ENCODE measurements at regions not wholly inside any gene's neighbourhood (a gene's known extent, or its start where the extent isn't known, plus 50 kb on each side); places are given as distances from the start of the nearest gene placed in this dataset.

GRCh38 chrY:14895821-14896220, 371.5 kb downstream of the NLGN4Y start:
- no peak for TF ChIP-seq CTCF (IDR thresholded peaks at IDR 0.05; ENCODE audit: poor library complexity, severe bottlenecking)
- Histone ChIP-seq H3K9me3 (ENCODE audit: severe bottlenecking) (no peaks in the 10 kb centered on the region), H3K4me3 (ENCODE audit: severe bottlenecking) (no peak overlapping the region), H3K27me3 (ENCODE audit: insufficient read depth, poor library complexity, severe bottlenecking) (no peaks in the 10 kb centered on the region), H3K36me3 (ENCODE audit: low read depth) (no peaks in the 10 kb centered on the region), H3K27ac (ENCODE audit: poor library complexity, severe bottlenecking) (no peak overlapping the region), H3K4me1 (ENCODE audit: insufficient read depth, poor library complexity, severe bottlenecking) (no peaks in the 10 kb centered on the region)
- ATAC-seq (ENCODE audit: low read depth) (no peak), DNase-seq (ENCODE audit: low spot score) (no peak)

- Histone ChIP-seq H3K9me3 (ENCODE audit: severe bottlenecking) (no peaks in the 10 kb centered on the region), H3K27me3 (ENCODE audit: insufficient read depth, poor library complexity, severe bottlenecking) (no peaks in the 10 kb centered on the region), H3K4me1 (ENCODE audit: insufficient read depth, poor library complexity, severe bottlenecking) (no peaks in the 10 kb centered on the region), H3K36me3 (ENCODE audit: low read depth) (no peaks in the 10 kb centered on the region), H3K27ac (ENCODE audit: poor library complexity, severe bottlenecking) (peak overlapping the region; percentile 43), H3K4me3 (ENCODE audit: severe bottlenecking) (no peak overlapping the region)
- no peak for DNase-seq (ENCODE audit: low spot score)
- no peak for TF ChIP-seq CTCF (IDR thresholded peaks at IDR 0.05; ENCODE audit: poor library complexity, severe bottlenecking)
- ATAC-seq (ENCODE audit: low read depth) = peak; percentile 29; the same call in 1 of the 3 replicates
Measured at GRCh38 chrY:14905894-14906293, 381.6 kb downstream of the NLGN4Y start.

Data from RWPE2 (cell line).